ENCODE measurements at regions not wholly inside any gene's neighbourhood (a gene's known extent, or its start where the extent isn't known, plus 50 kb on each side); places are given as distances from the start of the nearest gene placed in this dataset.

GRCh38 chr19:30207357-30207756 is 164.8 kb upstream of the ZNF536 start:
- no peaks in the 10 kb centered on the region for H3K79me2 ChIP-seq (ENCODE audit: low read depth)
- no peak overlapping the region for H3K4me3 ChIP-seq
- no peaks in the 10 kb centered on the region for H3F3A ChIP-seq (ENCODE audit: insufficient read depth, low read depth)
- intact Hi-C loops (cut with micrococcal nuclease; ENCODE audit: unreplicated experiment), result no loop called here
- BruUV-seq (replicated peaks), result no TSS peak
- no peaks in the 10 kb centered on the region for H3K4me1 ChIP-seq (replicated peaks; ENCODE audit: insufficient read depth)
- ChIA-PET POLR2A (ENCODE audit: unreplicated experiment) (no interaction called here), CTCF (no interaction called here)
- H2AFZ ChIP-seq, result no peak overlapping the region
- DNase-seq, result no peak
- no peaks in the 10 kb centered on the region for H3K9me3 ChIP-seq (ENCODE audit: insufficient read depth, low read depth)
- H3K4me2 ChIP-seq, result no peak overlapping the region
- no peaks in the 10 kb centered on the region for H4K20me1 ChIP-seq (ENCODE audit: insufficient read depth)
- peaks cover 94% of the 10 kb centered on the region for H3K27me3 ChIP-seq (ENCODE audit: insufficient read depth, low read depth)
- no peaks in the 10 kb centered on the region for H3K36me3 ChIP-seq (ENCODE audit: low read depth)
- TF ChIP-seq CTCF (conservative IDR thresholded peaks at IDR 0.05), result no peak
- no peak for TF ChIP-seq EZH2 (IDR thresholded peaks at IDR 0.05; ENCODE audit: low read depth)
- H3K9me2 ChIP-seq (ENCODE audit: insufficient read depth), result no peaks in the 10 kb centered on the region
- no peak overlapping the region for H3K27ac ChIP-seq

- Histone ChIP-seq H3K9me2 (ENCODE audit: insufficient read depth) (no peaks in the 10 kb centered on the region), H3K4me2 (no peak overlapping the region), H3K27ac (no peak overlapping the region), H2AFZ (no peak overlapping the region), H3K9me3 (ENCODE audit: insufficient read depth, low read depth) (no peaks in the 10 kb centered on the region), H3K27me3 (ENCODE audit: insufficient read depth, low read depth) (peaks cover 92% of the 10 kb centered on the region), H4K20me1 (ENCODE audit: insufficient read depth) (no peaks in the 10 kb centered on the region), H3K4me3 (no peak overlapping the region), H3K79me2 (ENCODE audit: low read depth) (no peaks in the 10 kb centered on the region), H3K4me1 (replicated peaks; ENCODE audit: insufficient read depth) (no peaks in the 10 kb centered on the region), H3K36me3 (ENCODE audit: low read depth) (no peaks in the 10 kb centered on the region), H3F3A (ENCODE audit: insufficient read depth, low read depth) (no peaks in the 10 kb centered on the region)
- no peak for DNase-seq
- ChIA-PET POLR2A (ENCODE audit: unreplicated experiment) (no interaction called here), CTCF (no interaction called here)
- intact Hi-C loops (cut with micrococcal nuclease; ENCODE audit: unreplicated experiment), result no loop called here
- no peak for TF ChIP-seq CTCF (conservative IDR thresholded peaks at IDR 0.05)
- TF ChIP-seq EZH2 (IDR thresholded peaks at IDR 0.05; ENCODE audit: low read depth), result no peak
- BruUV-seq (replicated peaks), result no TSS peak
Measured at GRCh38 chr19:30208436-30209060, 163.6 kb upstream of the ZNF536 start.

- H3K4me2 ChIP-seq, result no peak overlapping the region
- TF ChIP-seq EZH2 (IDR thresholded peaks at IDR 0.05; ENCODE audit: low read depth) (no peak), CTCF (conservative IDR thresholded peaks at IDR 0.05) (no peak)
- ChIA-PET POLR2A (ENCODE audit: unreplicated experiment) (no interaction called here), CTCF (no interaction called here)
- H3K4me1 ChIP-seq (replicated peaks; ENCODE audit: insufficient read depth), result no peaks in the 10 kb centered on the region
- intact Hi-C loops (cut with micrococcal nuclease; ENCODE audit: unreplicated experiment), result no loop called here
- no peak overlapping the region for H3K27ac ChIP-seq
- no peaks in the 10 kb centered on the region for H3K36me3 ChIP-seq (ENCODE audit: low read depth)
- H3K9me2 ChIP-seq (ENCODE audit: insufficient read depth), result no peaks in the 10 kb centered on the region
- H3K27me3 ChIP-seq (ENCODE audit: insufficient read depth, low read depth), result peaks cover 94% of the 10 kb centered on the region
- H2AFZ ChIP-seq, result no peak overlapping the region
- DNase-seq, result no peak
- no peaks in the 10 kb centered on the region for H3K79me2 ChIP-seq (ENCODE audit: low read depth)
- H4K20me1 ChIP-seq (ENCODE audit: insufficient read depth), result no peaks in the 10 kb centered on the region
- H3K9me3 ChIP-seq (ENCODE audit: insufficient read depth, low read depth), result no peaks in the 10 kb centered on the region
- H3F3A ChIP-seq (ENCODE audit: insufficient read depth, low read depth), result no peaks in the 10 kb centered on the region
- no peak overlapping the region for H3K4me3 ChIP-seq
- no TSS peak for BruUV-seq (replicated peaks)
Measured at GRCh38 chr19:30209617-30210600, 162.3 kb upstream of the ZNF536 start.
